ENCODE measurements at regions not wholly inside any gene's neighbourhood (a gene's known extent, or its start where the extent isn't known, plus 50 kb on each side); places are given as distances from the start of the nearest gene placed in this dataset.

DNA sequence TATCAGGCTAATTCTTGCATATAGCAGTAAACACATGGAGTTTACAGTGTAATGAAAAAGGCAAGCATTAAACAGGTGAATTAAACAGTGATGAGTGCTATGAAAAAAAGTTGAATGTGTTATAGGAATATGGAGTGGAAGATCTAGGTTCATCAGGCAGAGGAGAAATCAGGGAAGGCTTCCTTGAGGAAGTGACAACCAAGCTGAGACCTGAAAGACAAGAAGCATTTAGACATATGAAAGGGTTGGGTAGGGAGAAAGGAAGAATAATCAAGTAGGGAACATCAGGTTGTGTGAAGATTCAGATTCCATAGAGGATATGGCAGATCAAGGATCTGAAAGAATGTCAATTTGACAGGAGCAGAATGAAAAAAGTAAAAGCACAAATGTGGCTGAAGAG, 612.5 kb downstream of the PRELID2 start:
- TF ChIP-seq BACH2 (CRISPR knock-in tag; IDR thresholded peaks at IDR 0.05; ENCODE audit: borderline replicate concordance) (no peak), SNAI2 (CRISPR knock-in tag; IDR thresholded peaks at IDR 0.05) (no peak), RARB (CRISPR knock-in tag; IDR thresholded peaks at IDR 0.05) (no peak), ARNTL (CRISPR knock-in tag; IDR thresholded peaks at IDR 0.05; ENCODE audit: borderline replicate concordance, low read depth) (no peak), PPARA (CRISPR knock-in tag; IDR thresholded peaks at IDR 0.05; ENCODE audit: borderline replicate concordance) (no peak), ZNF70 (CRISPR knock-in tag; IDR thresholded peaks at IDR 0.05) (no peak), ZFP3 (CRISPR knock-in tag; IDR thresholded peaks at IDR 0.05) (no peak), CSDC2 (CRISPR knock-in tag; IDR thresholded peaks at IDR 0.05) (no peak), ZFP30 (CRISPR knock-in tag; IDR thresholded peaks at IDR 0.05) (no peak), GLIS3 (CRISPR knock-in tag; IDR thresholded peaks at IDR 0.05) (no peak), TCF4 (CRISPR knock-in tag; IDR thresholded peaks at IDR 0.05; ENCODE audit: borderline replicate concordance) (no peak), ZC3H10 (CRISPR knock-in tag; IDR thresholded peaks at IDR 0.05) (no peak), ZNF8 (CRISPR knock-in tag; IDR thresholded peaks at IDR 0.05) (no peak), TOX (CRISPR knock-in tag; IDR thresholded peaks at IDR 0.05; ENCODE audit: borderline replicate concordance) (no peak), ZNF565 (CRISPR knock-in tag; conservative IDR thresholded peaks at IDR 0.05; ENCODE audit: low read depth) (no peak), ESRRG (CRISPR knock-in tag; IDR thresholded peaks at IDR 0.05) (no peak)
- TF ChIP-seq, protein P1, sequence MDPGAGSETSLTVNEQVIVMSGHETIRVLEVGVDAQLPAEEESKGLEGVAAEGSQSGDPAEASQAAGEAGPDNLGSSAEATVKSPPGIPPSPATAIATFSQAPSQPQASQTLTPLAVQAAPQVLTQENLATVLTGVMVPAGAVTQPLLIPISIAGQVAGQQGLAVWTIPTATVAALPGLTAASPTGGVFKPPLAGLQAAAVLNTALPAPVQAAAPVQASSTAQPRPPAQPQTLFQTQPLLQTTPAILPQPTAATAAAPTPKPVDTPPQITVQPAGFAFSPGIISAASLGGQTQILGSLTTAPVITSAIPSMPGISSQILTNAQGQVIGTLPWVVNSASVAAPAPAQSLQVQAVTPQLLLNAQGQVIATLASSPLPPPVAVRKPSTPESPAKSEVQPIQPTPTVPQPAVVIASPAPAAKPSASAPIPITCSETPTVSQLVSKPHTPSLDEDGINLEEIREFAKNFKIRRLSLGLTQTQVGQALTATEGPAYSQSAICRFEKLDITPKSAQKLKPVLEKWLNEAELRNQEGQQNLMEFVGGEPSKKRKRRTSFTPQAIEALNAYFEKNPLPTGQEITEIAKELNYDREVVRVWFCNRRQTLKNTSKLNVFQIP (CRISPR knock-in tag; IDR thresholded peaks at IDR 0.05; ENCODE audit: borderline replicate concordance, low read depth): no peak
- TF ChIP-seq, protein P2, sequence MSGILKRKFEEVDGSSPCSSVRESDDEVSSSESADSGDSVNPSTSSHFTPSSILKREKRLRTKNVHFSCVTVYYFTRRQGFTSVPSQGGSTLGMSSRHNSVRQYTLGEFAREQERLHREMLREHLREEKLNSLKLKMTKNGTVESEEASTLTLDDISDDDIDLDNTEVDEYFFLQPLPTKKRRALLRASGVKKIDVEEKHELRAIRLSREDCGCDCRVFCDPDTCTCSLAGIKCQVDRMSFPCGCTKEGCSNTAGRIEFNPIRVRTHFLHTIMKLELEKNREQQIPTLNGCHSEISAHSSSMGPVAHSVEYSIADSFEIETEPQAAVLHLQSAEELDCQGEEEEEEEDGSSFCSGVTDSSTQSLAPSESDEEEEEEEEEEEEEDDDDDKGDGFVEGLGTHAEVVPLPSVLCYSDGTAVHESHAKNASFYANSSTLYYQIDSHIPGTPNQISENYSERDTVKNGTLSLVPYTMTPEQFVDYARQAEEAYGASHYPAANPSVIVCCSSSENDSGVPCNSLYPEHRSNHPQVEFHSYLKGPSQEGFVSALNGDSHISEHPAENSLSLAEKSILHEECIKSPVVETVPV (CRISPR knock-in tag; IDR thresholded peaks at IDR 0.05): no peak
- TF ChIP-seq, protein P3, sequence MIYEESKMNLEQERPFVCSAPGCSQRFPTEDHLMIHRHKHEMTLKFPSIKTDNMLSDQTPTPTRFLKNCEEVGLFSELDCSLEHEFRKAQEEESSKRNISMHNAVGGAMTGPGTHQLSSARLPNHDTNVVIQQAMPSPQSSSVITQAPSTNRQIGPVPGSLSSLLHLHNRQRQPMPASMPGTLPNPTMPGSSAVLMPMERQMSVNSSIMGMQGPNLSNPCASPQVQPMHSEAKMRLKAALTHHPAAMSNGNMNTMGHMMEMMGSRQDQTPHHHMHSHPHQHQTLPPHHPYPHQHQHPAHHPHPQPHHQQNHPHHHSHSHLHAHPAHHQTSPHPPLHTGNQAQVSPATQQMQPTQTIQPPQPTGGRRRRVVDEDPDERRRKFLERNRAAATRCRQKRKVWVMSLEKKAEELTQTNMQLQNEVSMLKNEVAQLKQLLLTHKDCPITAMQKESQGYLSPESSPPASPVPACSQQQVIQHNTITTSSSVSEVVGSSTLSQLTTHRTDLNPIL (CRISPR knock-in tag; IDR thresholded peaks at IDR 0.05; ENCODE audit: low read depth): no peak
- TF ChIP-seq, protein P4, sequence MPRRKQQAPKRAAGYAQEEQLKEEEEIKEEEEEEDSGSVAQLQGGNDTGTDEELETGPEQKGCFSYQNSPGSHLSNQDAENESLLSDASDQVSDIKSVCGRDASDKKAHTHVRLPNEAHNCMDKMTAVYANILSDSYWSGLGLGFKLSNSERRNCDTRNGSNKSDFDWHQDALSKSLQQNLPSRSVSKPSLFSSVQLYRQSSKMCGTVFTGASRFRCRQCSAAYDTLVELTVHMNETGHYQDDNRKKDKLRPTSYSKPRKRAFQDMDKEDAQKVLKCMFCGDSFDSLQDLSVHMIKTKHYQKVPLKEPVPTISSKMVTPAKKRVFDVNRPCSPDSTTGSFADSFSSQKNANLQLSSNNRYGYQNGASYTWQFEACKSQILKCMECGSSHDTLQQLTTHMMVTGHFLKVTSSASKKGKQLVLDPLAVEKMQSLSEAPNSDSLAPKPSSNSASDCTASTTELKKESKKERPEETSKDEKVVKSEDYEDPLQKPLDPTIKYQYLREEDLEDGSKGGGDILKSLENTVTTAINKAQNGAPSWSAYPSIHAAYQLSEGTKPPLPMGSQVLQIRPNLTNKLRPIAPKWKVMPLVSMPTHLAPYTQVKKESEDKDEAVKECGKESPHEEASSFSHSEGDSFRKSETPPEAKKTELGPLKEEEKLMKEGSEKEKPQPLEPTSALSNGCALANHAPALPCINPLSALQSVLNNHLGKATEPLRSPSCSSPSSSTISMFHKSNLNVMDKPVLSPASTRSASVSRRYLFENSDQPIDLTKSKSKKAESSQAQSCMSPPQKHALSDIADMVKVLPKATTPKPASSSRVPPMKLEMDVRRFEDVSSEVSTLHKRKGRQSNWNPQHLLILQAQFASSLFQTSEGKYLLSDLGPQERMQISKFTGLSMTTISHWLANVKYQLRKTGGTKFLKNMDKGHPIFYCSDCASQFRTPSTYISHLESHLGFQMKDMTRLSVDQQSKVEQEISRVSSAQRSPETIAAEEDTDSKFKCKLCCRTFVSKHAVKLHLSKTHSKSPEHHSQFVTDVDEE (CRISPR knock-in tag; IDR thresholded peaks at IDR 0.05): no peak
- no peak for ATAC-seq

DNA sequence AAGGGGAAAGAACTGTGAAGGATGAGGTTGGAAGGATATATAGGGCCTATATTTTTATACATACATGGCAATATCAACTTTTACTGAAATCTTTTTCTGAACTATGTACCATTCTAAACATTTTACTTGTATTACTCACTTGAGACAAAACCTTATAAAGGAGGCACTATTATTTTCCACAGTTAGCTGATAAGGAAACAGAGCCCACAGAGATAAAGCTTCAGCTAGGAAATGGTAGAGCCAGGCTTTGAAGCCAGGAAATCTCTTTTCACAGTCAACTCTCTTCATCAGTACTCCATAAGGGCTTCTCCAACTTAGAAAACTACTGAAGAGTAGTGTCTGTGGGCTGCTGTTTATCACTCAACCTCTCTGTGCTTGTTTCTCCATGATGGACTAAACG, 613.7 kb downstream of the PRELID2 start:
- ATAC-seq: no peak
- no peak for TF ChIP-seq PPARA (CRISPR knock-in tag; IDR thresholded peaks at IDR 0.05; ENCODE audit: borderline replicate concordance)
- TF ChIP-seq, protein P1 (CRISPR knock-in tag; IDR thresholded peaks at IDR 0.05; ENCODE audit: borderline replicate concordance, low read depth): no peak
- TF ChIP-seq TOX (CRISPR knock-in tag; IDR thresholded peaks at IDR 0.05; ENCODE audit: borderline replicate concordance): no peak
- TF ChIP-seq ZNF70 (CRISPR knock-in tag; IDR thresholded peaks at IDR 0.05): no peak
- TF ChIP-seq SNAI2 (CRISPR knock-in tag; IDR thresholded peaks at IDR 0.05): no peak
- TF ChIP-seq GLIS3 (CRISPR knock-in tag; IDR thresholded peaks at IDR 0.05): no peak
- TF ChIP-seq RARB (CRISPR knock-in tag; IDR thresholded peaks at IDR 0.05): no peak
- no peak for TF ChIP-seq TCF4 (CRISPR knock-in tag; IDR thresholded peaks at IDR 0.05; ENCODE audit: borderline replicate concordance)
- TF ChIP-seq, protein P3 (CRISPR knock-in tag; IDR thresholded peaks at IDR 0.05; ENCODE audit: low read depth): no peak
- no peak for TF ChIP-seq ZFP30 (CRISPR knock-in tag; IDR thresholded peaks at IDR 0.05)
- TF ChIP-seq, protein P5, sequence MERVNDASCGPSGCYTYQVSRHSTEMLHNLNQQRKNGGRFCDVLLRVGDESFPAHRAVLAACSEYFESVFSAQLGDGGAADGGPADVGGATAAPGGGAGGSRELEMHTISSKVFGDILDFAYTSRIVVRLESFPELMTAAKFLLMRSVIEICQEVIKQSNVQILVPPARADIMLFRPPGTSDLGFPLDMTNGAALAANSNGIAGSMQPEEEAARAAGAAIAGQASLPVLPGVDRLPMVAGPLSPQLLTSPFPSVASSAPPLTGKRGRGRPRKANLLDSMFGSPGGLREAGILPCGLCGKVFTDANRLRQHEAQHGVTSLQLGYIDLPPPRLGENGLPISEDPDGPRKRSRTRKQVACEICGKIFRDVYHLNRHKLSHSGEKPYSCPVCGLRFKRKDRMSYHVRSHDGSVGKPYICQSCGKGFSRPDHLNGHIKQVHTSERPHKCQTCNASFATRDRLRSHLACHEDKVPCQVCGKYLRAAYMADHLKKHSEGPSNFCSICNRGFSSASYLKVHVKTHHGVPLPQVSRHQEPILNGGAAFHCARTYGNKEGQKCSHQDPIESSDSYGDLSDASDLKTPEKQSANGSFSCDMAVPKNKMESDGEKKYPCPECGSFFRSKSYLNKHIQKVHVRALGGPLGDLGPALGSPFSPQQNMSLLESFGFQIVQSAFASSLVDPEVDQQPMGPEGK (CRISPR knock-in tag; IDR thresholded peaks at IDR 0.05; ENCODE audit: borderline replicate concordance): no peak
- TF ChIP-seq ARNTL (CRISPR knock-in tag; IDR thresholded peaks at IDR 0.05; ENCODE audit: borderline replicate concordance, low read depth): no peak
- TF ChIP-seq ISL1 (CRISPR knock-in tag; IDR thresholded peaks at IDR 0.05): no peak
- no peak for TF ChIP-seq CSDC2 (CRISPR knock-in tag; IDR thresholded peaks at IDR 0.05)
- TF ChIP-seq, protein P2 (CRISPR knock-in tag; IDR thresholded peaks at IDR 0.05): no peak
- no peak for TF ChIP-seq ZFP3 (CRISPR knock-in tag; IDR thresholded peaks at IDR 0.05)
